HEK293 (cell line): ENCODE measurements at regions not wholly inside any gene's neighbourhood (a gene's known extent, or its start where the extent isn't known, plus 50 kb on each side); places are given as distances from the start of the nearest gene placed in this dataset.

Source experiments
- CTCF ChIA-PET: fragments of 350-600 bp; formaldehyde crosslinking; extraction: SDS; loops from one replicate; lab custom pipeline; 2021; ENCODE audit warnings: antibody characterized with exemption; lab: Yijun Ruan, JAX
- POLR2A ChIA-PET: fragments of 300-600 bp; formaldehyde crosslinking; extraction: SDS; loops from one replicate; lab custom pipeline; 2020; ENCODE audit warnings: antibody characterized with exemption, inconsistent platforms; lab: Yijun Ruan, JAX
- H3K27ac ChIP-seq: fragments of 200-500 bp; sonication (Bioruptor generic); 2 replicates; pipeline ENCODE4 v1.5.1; 2014; ENCODE audit warnings: low read depth, low read length, control low read depth, inconsistent platforms; ENCODE audit errors: extremely low read depth
- H3K36me3 ChIP-seq, 2 experiments: fragments of 200-500 bp in 1 of 2; sonication (Bioruptor generic) in 1 of 2; 1 replicate in 1 of 2; 2 replicates in 1 of 2; pipeline ENCODE4 v1.5.1; 2014 to 2017; ENCODE audit warnings: inconsistent platforms in 2 of 2, low read length in 2 of 2; ENCODE audit not compliant: control insufficient read depth in 2 of 2, insufficient read depth in 1 of 2
- H3K4me1 ChIP-seq: fragments of 200-500 bp; sonication (Bioruptor generic); 2 replicates; pipeline ENCODE4 v1.5.1; 2014; ENCODE audit warnings: mild to moderate bottlenecking, low read length, inconsistent platforms; ENCODE audit not compliant: control insufficient read depth, insufficient read depth
- H3K4me3 ChIP-seq: 2 replicates; pipeline ENCODE4 v1.5.1; 2011; ENCODE audit warnings: low read depth, mild to moderate bottlenecking, control low read depth, low read length, moderate library complexity
- H3K9me3 ChIP-seq: fragments of 200-500 bp; sonication (Bioruptor generic); 2 replicates; pipeline ENCODE4 v1.5.1; 2014; ENCODE audit warnings: low read depth, low read length, inconsistent platforms; ENCODE audit not compliant: control insufficient read depth, insufficient read depth
- CTCF ChIP-seq: fragments of 450-650 bp; formaldehyde crosslinking; IDR thresholded peaks from 2 replicates; pipeline ENCODE4 v1.5.1; 2016; ENCODE audit warnings: missing biosample characterization, missing genetic modification characterization
- GLIS1 ChIP-seq: fragments of 450-650 bp; formaldehyde crosslinking; IDR thresholded peaks from 2 replicates; pipeline ENCODE4 v1.5.1; 2016; ENCODE audit warnings: missing biosample characterization, missing genetic modification characterization
- HOXD13 ChIP-seq: sonication (generic); formaldehyde crosslinking; IDR thresholded peaks from 2 replicates; pipeline ENCODE4 v1.8.0; 2022; ENCODE audit warnings: missing genetic modification reagents, borderline replicate concordance
- MEIS1 ChIP-seq: sonication (generic); formaldehyde crosslinking; IDR thresholded peaks from 2 replicates; pipeline ENCODE4 v1.8.1; 2022; ENCODE audit warnings: missing genetic modification reagents, mild to moderate bottlenecking, borderline replicate concordance
- PBX3 ChIP-seq: sonication (generic); formaldehyde crosslinking; IDR thresholded peaks from 2 replicates; pipeline ENCODE4 v1.8.1; 2022; ENCODE audit warnings: mild to moderate bottlenecking, moderate library complexity, missing genetic modification reagents
- ZBTB17 ChIP-seq: fragments of 450-650 bp; formaldehyde crosslinking; IDR thresholded peaks from 2 replicates; pipeline ENCODE4 v1.5.1; 2016; ENCODE audit warnings: missing biosample characterization, missing genetic modification characterization
- ZFP69B ChIP-seq: fragments of 450-650 bp; formaldehyde crosslinking; IDR thresholded peaks from 2 replicates; pipeline ENCODE4 v1.5.1; 2016; ENCODE audit warnings: missing biosample characterization, missing genetic modification characterization
- ZNF146 ChIP-seq: fragments of 450-650 bp; formaldehyde crosslinking; IDR thresholded peaks from 2 replicates; pipeline ENCODE4 v1.5.1; 2016; ENCODE audit warnings: missing biosample characterization, missing genetic modification characterization
- ZNF223 ChIP-seq: fragments of 450-650 bp; formaldehyde crosslinking; IDR thresholded peaks from 2 replicates; pipeline ENCODE4 v1.5.1; 2016; ENCODE audit warnings: missing biosample characterization, missing genetic modification characterization
- ZNF274 ChIP-seq, 2 experiments: fragments of 200-500 bp in 1 of 2; fragments of 450-650 bp in 1 of 2; sonication (Bioruptor generic) in 1 of 2; formaldehyde crosslinking in 1 of 2; IDR thresholded peaks; 2 replicates each; pipeline versions ENCODE4 v1.5.1 to v1.6.1; 2014 to 2016; ENCODE audit warnings: borderline replicate concordance in 1 of 2, inconsistent platforms in 1 of 2, low read length in 1 of 2, missing biosample characterization in 1 of 2, missing genetic modification characterization in 1 of 2
- ZNF362 ChIP-seq: fragments of 450-650 bp; formaldehyde crosslinking; IDR thresholded peaks from 2 replicates; pipeline ENCODE4 v1.5.1; 2016; ENCODE audit warnings: missing biosample characterization, missing genetic modification characterization
- ZNF692 ChIP-seq: fragments of 450-650 bp; formaldehyde crosslinking; IDR thresholded peaks from 2 replicates; pipeline ENCODE4 v1.5.1; 2016; ENCODE audit warnings: missing biosample characterization, missing genetic modification characterization
- ZSCAN5A ChIP-seq: fragments of 450-650 bp; formaldehyde crosslinking; IDR thresholded peaks from 2 replicates; pipeline ENCODE4 v1.5.1; 2016; ENCODE audit warnings: missing biosample characterization, missing genetic modification characterization
- TF ChIP-seq, protein P1 (sequence below): fragments of 450-650 bp; formaldehyde crosslinking; IDR thresholded peaks from 2 replicates; pipeline ENCODE4 v1.5.1; 2016; ENCODE audit warnings: missing biosample characterization, missing genetic modification characterization, low read depth
- TF ChIP-seq, protein P2 (sequence below): fragments of 450-650 bp; formaldehyde crosslinking; IDR thresholded peaks from 2 replicates; pipeline ENCODE4 v1.5.1; 2016; ENCODE audit warnings: missing biosample characterization, missing genetic modification characterization
- TF ChIP-seq, protein P3 (sequence below): fragments of 450-650 bp; formaldehyde crosslinking; IDR thresholded peaks from 2 replicates; pipeline ENCODE4 v1.5.1; 2016; ENCODE audit warnings: missing biosample characterization, missing genetic modification characterization
- TF ChIP-seq, protein P4 (sequence below): fragments of 450-650 bp; formaldehyde crosslinking; IDR thresholded peaks from 2 replicates; pipeline ENCODE4 v1.5.1; 2016; ENCODE audit warnings: missing biosample characterization, missing genetic modification characterization

DNA sequence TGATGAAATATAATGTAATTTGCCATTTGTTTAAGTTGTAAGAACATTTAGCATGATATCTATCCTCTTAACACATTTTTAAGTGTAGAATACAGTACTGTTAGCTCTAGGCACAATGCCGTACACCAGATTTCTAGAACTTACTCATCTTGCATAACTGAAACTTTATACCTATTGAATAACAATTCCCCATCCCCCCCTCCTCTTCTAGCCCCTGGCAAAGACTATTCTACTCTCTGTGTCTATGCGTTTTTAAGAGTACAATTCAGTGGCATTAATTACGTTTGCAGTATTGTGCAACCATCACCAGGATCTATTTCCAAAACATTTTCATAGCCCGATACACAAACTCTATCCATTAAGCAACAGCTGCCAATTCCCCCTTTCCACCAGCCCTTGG lies 261.7 kb downstream of the PLOD2 start (continued):
- TF ChIP-seq ZNF146 (tag by site-specific recombination) (no peak), HOXD13 (no peak)

- no peak for TF ChIP-seq ZNF274 (IDR thresholded peaks at IDR 0.05; ENCODE audit: low read length)
- TF ChIP-seq ZNF274 (tag by site-specific recombination; IDR thresholded peaks at IDR 0.05; ENCODE audit: borderline replicate concordance), result no peak
- TF ChIP-seq ZSCAN5A, result no peak
- TF ChIP-seq, all 188 proteins: peak for 0
Measured at GRCh38 chr3:145900056-145900829, 260.7 kb downstream of the PLOD2 start.

GRCh38 chr3:145902166-145902565 lies 258.8 kb downstream of the PLOD2 start:
- Histone ChIP-seq H3K4me1 (no peaks in the 10 kb centered on the region), H3K4me3 (no peak overlapping the region), H3K36me3 (no peaks in the 10 kb centered on the region), H3K9me3 (no peaks in the 10 kb centered on the region), H3K27ac (no peak overlapping the region)
- POLR2A ChIA-PET, result no interaction called here
- CTCF ChIA-PET, result interaction anchor here (0.5 kb wide), 1 partner anchor 31 kb away, joined by 5 read pairs; no protein-coding TSS in a partner anchor
- TF ChIP-seq ZNF362 (tag by site-specific recombination), result no peak
- no peak for TF ChIP-seq ZBTB17 (tag by site-specific recombination)
- TF ChIP-seq MEIS1 (CRISPR knock-in tag), result no peak
- TF ChIP-seq, protein P1, sequence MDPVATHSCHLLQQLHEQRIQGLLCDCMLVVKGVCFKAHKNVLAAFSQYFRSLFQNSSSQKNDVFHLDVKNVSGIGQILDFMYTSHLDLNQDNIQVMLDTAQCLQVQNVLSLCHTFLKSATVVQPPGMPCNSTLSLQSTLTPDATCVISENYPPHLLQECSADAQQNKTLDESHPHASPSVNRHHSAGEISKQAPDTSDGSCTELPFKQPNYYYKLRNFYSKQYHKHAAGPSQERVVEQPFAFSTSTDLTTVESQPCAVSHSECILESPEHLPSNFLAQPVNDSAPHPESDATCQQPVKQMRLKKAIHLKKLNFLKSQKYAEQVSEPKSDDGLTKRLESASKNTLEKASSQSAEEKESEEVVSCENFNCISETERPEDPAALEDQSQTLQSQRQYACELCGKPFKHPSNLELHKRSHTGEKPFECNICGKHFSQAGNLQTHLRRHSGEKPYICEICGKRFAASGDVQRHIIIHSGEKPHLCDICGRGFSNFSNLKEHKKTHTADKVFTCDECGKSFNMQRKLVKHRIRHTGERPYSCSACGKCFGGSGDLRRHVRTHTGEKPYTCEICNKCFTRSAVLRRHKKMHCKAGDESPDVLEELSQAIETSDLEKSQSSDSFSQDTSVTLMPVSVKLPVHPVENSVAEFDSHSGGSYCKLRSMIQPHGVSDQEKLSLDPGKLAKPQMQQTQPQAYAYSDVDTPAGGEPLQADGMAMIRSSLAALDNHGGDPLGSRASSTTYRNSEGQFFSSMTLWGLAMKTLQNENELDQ (tag by site-specific recombination), result no peak
- no peak for TF ChIP-seq PBX3 (CRISPR knock-in tag)
- no peak for TF ChIP-seq ZNF692 (tag by site-specific recombination)
- no peak for TF ChIP-seq ZNF223 (tag by site-specific recombination)
- TF ChIP-seq, protein P2, sequence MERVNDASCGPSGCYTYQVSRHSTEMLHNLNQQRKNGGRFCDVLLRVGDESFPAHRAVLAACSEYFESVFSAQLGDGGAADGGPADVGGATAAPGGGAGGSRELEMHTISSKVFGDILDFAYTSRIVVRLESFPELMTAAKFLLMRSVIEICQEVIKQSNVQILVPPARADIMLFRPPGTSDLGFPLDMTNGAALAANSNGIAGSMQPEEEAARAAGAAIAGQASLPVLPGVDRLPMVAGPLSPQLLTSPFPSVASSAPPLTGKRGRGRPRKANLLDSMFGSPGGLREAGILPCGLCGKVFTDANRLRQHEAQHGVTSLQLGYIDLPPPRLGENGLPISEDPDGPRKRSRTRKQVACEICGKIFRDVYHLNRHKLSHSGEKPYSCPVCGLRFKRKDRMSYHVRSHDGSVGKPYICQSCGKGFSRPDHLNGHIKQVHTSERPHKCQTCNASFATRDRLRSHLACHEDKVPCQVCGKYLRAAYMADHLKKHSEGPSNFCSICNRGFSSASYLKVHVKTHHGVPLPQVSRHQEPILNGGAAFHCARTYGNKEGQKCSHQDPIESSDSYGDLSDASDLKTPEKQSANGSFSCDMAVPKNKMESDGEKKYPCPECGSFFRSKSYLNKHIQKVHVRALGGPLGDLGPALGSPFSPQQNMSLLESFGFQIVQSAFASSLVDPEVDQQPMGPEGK (tag by site-specific recombination), result no peak
- TF ChIP-seq, protein P3, sequence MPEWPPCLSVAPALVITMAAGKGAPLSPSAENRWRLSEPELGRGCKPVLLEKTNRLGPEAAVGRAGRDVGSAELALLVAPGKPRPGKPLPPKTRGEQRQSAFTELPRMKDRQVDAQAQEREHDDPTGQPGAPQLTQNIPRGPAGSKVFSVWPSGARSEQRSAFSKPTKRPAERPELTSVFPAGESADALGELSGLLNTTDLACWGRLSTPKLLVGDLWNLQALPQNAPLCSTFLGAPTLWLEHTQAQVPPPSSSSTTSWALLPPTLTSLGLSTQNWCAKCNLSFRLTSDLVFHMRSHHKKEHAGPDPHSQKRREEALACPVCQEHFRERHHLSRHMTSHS (tag by site-specific recombination), result no peak
- no peak for TF ChIP-seq CTCF (tag by site-specific recombination)
- TF ChIP-seq ZFP69B (tag by site-specific recombination), result no peak
- TF ChIP-seq GLIS1 (tag by site-specific recombination), result no peak
- TF ChIP-seq, protein P4, sequence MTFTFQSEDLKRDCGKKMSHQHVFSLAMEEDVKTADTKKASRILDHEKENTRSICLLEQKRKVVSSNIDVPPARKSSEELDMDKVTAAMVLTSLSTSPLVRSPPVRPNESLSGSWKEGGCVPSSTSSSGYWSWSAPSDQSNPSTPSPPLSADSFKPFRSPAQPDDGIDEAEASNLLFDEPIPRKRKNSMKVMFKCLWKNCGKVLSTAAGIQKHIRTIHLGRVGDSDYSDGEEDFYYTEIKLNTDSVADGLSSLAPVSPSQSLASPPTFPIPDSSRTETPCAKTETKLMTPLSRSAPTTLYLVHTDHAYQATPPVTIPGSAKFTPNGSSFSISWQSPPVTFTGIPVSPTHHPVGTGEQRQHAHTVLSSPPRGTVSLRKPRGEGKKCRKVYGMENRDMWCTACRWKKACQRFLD, result no peak

More at GRCh38 chr3:145900056-145900829, 260.7 kb downstream of the PLOD2 start:
- H3K36me3 ChIP-seq, result no peaks in the 10 kb centered on the region
- POLR2A ChIA-PET, result no interaction called here
- CTCF ChIA-PET, result interaction anchor here (0.6 kb wide), 1 partner anchor 124 kb away, joined by 4 read pairs; no protein-coding TSS in a partner anchor
- H3K27ac ChIP-seq, result no peak overlapping the region
- no peaks in the 10 kb centered on the region for H3K9me3 ChIP-seq
- H3K4me1 ChIP-seq, result no peaks in the 10 kb centered on the region
- no peak overlapping the region for H3K4me3 ChIP-seq
